ENCODE measurements at regions not wholly inside any gene's neighbourhood (a gene's known extent, or its start where the extent isn't known, plus 50 kb on each side); places are given as distances from the start of the nearest gene placed in this dataset.
"Not testable (repeated sequence)": the region's sequence is repeated elsewhere in the genome, so short reads cannot be mapped to it uniquely, and the experiment has no call there.

DNA sequence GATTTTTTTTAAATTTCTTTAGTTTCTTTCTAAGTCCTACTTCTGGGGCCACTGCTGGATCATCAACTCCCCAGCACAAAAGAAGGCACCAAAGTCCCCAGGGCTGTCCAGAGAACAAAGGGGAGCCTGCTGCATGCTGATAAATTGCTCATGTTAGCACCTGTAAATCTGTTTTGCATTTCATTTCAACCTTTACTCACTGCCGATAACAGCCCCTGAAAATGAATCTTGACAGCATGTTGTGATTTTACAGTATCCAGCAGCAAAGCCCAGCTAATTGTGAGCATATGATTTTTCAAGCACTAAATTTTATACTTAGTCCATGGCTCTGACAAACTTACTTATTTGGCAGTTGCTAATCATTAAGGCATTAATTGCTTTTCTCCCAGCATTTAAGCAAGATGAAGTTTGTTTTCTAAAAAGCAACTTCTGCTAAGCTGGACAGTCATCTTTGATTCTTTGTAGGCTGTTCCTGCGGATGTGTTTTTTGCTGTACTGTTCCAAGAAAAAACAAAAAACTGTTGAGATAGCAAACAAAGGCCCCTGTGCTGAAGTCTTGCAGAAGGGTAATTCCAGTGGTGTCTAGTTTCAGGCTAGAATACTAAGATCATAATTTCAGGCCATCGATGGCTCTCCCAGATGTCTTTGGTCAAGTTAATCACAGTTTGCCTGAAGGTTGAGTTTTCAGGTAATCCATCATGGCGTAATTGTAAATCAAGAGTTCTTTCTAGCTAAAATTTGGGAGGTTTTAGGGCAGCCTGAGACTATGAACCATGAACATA lies 73.1 kb upstream of the GAS1 start:
- TF ChIP-seq POLR2A (IDR thresholded peaks at IDR 0.05), result no peak
- TF ChIP-seq, protein P1, sequence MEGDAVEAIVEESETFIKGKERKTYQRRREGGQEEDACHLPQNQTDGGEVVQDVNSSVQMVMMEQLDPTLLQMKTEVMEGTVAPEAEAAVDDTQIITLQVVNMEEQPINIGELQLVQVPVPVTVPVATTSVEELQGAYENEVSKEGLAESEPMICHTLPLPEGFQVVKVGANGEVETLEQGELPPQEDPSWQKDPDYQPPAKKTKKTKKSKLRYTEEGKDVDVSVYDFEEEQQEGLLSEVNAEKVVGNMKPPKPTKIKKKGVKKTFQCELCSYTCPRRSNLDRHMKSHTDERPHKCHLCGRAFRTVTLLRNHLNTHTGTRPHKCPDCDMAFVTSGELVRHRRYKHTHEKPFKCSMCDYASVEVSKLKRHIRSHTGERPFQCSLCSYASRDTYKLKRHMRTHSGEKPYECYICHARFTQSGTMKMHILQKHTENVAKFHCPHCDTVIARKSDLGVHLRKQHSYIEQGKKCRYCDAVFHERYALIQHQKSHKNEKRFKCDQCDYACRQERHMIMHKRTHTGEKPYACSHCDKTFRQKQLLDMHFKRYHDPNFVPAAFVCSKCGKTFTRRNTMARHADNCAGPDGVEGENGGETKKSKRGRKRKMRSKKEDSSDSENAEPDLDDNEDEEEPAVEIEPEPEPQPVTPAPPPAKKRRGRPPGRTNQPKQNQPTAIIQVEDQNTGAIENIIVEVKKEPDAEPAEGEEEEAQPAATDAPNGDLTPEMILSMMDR (IDR thresholded peaks at IDR 0.05), result no peak
- no peaks in the 10 kb centered on the region for H3K9me3 ChIP-seq
- no peaks in the 10 kb centered on the region for H3K4me1 ChIP-seq
- H3K27me3 ChIP-seq, result no peaks in the 10 kb centered on the region
- ATAC-seq (no peak), DNase-seq (no peak)
- intact Hi-C loops (cut with DNase I), result no loop called here
- H3K27ac ChIP-seq, result no peak overlapping the region
- 79 to 85% (median 83%) methylated on average over 4 of the region's 4 CpGs for WGBS, 4 donors
- no peak overlapping the region for H3K4me3 ChIP-seq
- H3K36me3 ChIP-seq, result no peaks in the 10 kb centered on the region

GRCh38 chr9:87022178-87022577 lies 74.9 kb upstream of the GAS1 start:
- no peaks in the 10 kb centered on the region for H3K36me3 ChIP-seq
- H3K27me3 ChIP-seq, result no peaks in the 10 kb centered on the region
- ATAC-seq (no peak), DNase-seq (no peak)
- H3K4me1 ChIP-seq, result no peaks in the 10 kb centered on the region
- H3K27ac ChIP-seq, result no peak overlapping the region
- H3K4me3 ChIP-seq, result no peak overlapping the region
- H3K9me3 ChIP-seq, result no peaks in the 10 kb centered on the region
- intact Hi-C loops (cut with DNase I), result no loop called here
- WGBS, 4 donors, result 64 to 83% (median 69%) methylated on average over 1 of the region's 1 CpG
- no peak for TF ChIP-seq POLR2A (IDR thresholded peaks at IDR 0.05)
- TF ChIP-seq, protein P1 (IDR thresholded peaks at IDR 0.05), result no peak

DNA sequence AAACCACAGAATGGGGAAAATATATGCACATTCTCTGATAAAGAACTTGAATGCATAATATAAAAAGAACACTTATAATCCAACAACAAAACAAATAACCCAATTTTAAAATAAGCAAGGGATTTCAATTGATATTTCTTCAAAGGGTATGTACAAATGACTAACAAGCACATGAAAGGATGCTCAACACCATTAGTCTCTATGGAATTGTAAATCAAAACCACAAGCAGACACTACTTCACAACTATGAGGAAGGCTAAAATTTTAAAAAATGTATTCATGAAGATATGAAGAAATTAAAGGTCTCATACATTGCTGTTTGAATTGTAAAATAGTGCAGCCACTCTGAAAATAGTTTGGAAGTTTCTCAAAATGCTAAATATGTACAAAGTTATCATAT lies 78.9 kb upstream of the GAS1 start:
- intact Hi-C loops (cut with DNase I), result no loop called here
- no peak overlapping the region for H3K4me3 ChIP-seq
- H3K27ac ChIP-seq, result no peak overlapping the region
- TF ChIP-seq, protein P1 (IDR thresholded peaks at IDR 0.05), result no peak
- TF ChIP-seq POLR2A (IDR thresholded peaks at IDR 0.05), result no peak
- DNase-seq, result no peak
- H3K9me3 ChIP-seq, result no peaks in the 10 kb centered on the region
- no peak for ATAC-seq
- H3K4me1 ChIP-seq, result no peaks in the 10 kb centered on the region
- H3K36me3 ChIP-seq, result no peaks in the 10 kb centered on the region
- H3K27me3 ChIP-seq, result no peaks in the 10 kb centered on the region

DNA sequence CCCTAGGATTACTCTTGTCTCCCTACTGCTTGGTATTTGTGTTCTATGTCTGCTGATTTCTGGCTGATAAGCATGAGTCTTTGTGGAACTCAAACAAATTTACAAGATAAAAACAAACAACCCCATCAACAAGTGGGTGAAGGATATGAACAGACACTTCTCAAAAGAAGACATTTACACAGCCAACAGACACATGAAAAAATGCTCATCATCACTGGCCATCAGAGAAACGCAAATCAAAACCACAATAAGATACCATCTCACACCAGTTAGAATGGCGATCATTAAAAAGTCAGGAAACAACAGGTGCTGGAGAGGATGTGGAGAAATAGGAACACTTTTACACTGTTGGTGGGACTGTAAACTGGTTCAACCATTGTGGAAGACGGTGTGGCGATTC lies 81.5 kb upstream of the GAS1 start:
- H3K27me3 ChIP-seq; H3K9me3 ChIP-seq; ATAC-seq; DNase-seq; H3K4me3 ChIP-seq; intact Hi-C loops (cut with DNase I); H3K27ac ChIP-seq; H3K36me3 ChIP-seq: not testable (repeated sequence)
- 90 to 93% (median 91%) methylated on average over 3 to 4 of the region's 4 CpGs for WGBS, 4 donors
- H3K4me1 ChIP-seq, result peaks cover 0 to 11% (median 0%) of the 10 kb centered on the region in 12 donors

GRCh38 chr9:87029905-87030304 lies 82.6 kb upstream of the GAS1 start:
- no peak for DNase-seq
- H3K27ac ChIP-seq, result no peak overlapping the region

More at GRCh38 chr9:87029905-87030304, 82.6 kb upstream of the GAS1 start:
- intact Hi-C loops (cut with DNase I), result no loop called here
- no peaks in the 10 kb centered on the region for H3K9me3 ChIP-seq
- ATAC-seq, result no peak
- H3K4me3 ChIP-seq, result no peak overlapping the region
- H3K27me3 ChIP-seq, result no peaks in the 10 kb centered on the region
- TF ChIP-seq POLR2A (IDR thresholded peaks at IDR 0.05), result no peak
- TF ChIP-seq, protein P1 (IDR thresholded peaks at IDR 0.05), result no peak
- 81 to 92% (median 89%) methylated on average over 1 of the region's 1 CpG for WGBS, 4 donors
- H3K36me3 ChIP-seq, result no peaks in the 10 kb centered on the region
- H3K4me1 ChIP-seq, result peaks cover 0 to 13% (median 0%) of the 10 kb centered on the region in 12 donors

Data from heart left ventricle (tissue), 16 donors.